Stimulated activated CD4-positive, alpha-beta T cell treated with anti-CD3 and anti-CD28 coated beads, Interleukin-4, amount 100 ng/mL, for 4 hours (primary cell): ENCODE measurements at regions not wholly inside any gene's neighbourhood (a gene's known extent, or its start where the extent isn't known, plus 50 kb on each side); places are given as distances from the start of the nearest gene placed in this dataset.

Source experiments
- DNase-seq, 2 experiments: peaks; one replicate each; pipeline ENCODE4 v3.0.0-alpha.2; 2020

GRCh38 chr3:195001961-195002861 lies 268.7 kb downstream of the XXYLT1 start:
- DNase-seq: no peak

DNA sequence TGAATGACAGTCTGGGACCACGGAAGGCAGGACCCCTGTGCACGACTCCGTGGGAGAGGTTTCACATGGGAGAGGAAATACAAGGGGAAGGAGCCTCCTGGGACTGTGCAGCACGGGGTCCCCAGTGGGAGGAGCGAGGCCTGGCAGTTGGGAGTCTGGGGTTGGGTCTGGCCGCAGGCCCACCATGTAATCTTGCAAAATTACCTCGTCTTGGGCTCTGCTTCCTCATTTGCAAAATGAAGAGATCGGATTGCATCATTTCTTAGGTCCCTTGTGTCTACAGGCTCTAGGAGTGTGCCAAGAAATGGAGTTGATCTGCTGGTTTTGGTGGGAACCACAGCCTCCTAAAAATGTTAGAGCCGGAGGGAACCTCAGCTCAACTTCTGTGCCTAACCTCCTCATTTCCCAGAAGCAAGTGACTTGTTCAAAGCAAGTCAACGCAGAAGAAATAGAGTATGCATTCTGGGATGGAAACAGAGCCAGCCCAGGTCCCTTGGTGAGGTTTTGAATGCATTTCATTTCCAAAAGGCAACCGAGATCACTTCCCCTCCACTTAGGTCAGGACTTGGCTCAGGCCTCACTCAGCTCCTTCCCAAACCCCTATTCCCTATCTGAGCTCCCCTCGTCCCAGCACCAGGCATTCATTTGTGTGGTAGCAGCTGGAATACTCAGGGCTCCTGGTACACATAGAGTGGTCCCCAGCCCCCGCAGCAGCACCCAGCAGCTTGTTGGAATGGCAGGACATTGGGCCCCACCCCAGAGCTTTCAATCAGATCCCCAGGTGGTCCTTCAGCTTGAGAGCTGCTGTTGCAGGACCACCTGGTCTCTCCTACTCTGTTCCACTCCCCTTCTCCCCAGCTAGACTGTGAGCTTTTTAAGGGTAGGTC lies 267.7 kb downstream of the XXYLT1 start:
- no peak for DNase-seq

- no peak for DNase-seq
These were observed 267.1 kb downstream of the XXYLT1 start for GRCh38 chr3:195003893-195004289.

DNA sequence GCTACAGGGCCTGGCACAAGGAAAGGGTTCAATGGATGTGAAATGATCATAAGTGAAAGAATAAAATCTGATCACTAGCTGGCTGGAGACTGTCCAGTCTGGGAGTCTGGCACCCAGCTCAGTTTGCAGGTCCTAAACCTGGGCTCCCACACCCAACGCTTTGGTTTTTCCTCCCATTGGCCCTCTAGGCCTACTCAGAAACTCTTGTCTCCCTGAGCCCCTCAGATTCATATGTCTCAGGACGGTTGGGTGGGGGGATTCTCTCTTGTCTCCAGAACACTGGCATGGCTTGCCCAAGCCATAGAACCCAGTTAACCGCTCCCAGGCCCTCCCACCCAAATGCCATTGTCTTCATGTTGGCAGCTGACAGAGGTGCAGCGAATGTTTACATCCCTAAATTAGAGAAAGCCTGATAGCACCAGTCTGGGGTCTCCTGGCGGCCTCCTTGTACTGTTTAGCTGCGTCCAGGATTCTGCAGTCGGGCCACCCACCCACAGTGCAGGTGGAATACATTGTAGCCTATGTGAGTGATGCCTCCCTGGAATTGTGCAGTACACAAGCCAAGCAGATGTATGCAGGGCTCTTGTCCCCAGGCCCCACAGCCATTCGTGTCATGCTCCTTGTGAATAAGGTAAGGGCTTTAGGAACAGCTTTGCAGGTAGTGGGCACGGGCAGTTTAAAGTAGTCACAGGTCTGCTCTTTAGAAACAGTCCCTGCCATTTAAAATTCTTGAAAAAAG lies 266.3 kb downstream of the XXYLT1 start:
- no peak for DNase-seq

GRCh38 chr3:195005251-195005620 lies 265.7 kb downstream of the XXYLT1 start:
- DNase-seq: no peak

- no peak for DNase-seq
These were observed 265.0 kb downstream of the XXYLT1 start for GRCh38 chr3:195005759-195006510.

DNA sequence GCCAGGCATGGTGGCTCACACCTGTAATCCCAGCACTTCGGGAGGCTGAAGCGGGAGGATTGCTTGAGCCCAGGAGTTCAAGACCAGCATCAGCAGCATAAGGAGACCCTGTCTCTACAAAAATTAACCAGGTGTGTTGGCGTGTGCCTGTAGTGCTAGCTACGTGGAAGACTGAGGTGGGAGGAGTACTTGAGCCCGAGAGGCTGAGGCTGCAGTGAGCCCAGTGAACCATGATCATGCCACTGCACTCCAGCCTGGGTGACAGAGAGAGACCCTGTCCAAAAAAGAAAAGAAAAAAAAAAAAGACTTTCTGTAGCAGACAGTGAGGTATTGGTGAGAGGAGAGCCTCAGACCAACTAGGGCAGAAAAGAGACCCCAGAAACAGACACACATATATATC lies 263.8 kb downstream of the XXYLT1 start:
- no peak for DNase-seq

DNA sequence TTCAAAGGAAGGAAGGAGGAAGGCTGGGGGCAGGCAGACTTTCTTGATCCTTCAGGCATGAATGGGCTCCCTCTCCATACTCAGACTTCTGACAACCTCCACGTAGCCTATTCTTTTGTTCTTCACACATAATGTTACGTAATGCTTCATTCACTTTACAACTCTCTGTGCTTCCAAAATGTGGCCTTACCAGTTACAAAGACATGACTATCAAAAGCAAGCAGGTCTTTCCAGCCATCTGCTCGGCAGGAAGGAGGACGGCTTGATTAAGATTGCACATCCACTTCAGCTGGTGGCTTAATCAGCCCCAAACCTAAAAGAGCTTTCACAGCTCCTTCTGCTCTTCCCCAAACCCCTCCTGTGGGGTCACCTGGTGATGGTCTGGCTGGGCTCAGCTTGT lies 263.2 kb downstream of the XXYLT1 start:
- DNase-seq: no peak

- no peak for DNase-seq
These were observed 262.1 kb downstream of the XXYLT1 start for GRCh38 chr3:195008816-195009215.

- DNase-seq: no peak
These were observed 261.3 kb downstream of the XXYLT1 start for GRCh38 chr3:195009616-195010015.

- no peak for DNase-seq
These were observed 260.3 kb downstream of the XXYLT1 start for GRCh38 chr3:195010551-195011100.

DNA sequence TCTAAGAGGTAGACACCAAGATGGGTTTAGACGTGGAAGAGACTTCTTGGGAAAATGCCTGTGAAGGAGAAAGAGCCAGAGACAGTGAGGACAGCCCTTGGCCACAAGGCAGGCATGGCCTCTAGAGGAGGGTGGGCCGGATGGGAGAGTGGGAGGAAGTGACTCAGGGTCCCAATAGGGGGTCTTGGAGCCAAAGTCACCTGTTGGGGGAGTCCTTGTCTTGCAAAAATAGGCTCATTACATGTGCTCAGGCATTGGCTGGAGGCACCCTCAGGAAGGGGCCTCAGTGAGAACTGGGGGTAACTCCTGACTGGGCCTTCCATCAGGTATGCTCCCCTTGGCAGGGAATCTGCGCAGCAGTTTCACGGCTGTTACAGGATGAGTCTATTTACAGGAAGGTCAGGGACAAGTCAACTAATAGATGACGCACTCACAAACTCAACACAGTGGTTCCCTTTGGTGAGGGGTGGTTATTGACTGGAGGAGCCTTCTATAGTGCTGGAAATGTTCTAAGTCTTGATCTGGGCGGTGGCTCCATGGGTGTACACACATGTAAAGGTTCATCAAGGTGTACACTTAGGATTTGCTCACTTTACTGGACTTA lies 259.6 kb downstream of the XXYLT1 start:
- no peak for DNase-seq

DNA sequence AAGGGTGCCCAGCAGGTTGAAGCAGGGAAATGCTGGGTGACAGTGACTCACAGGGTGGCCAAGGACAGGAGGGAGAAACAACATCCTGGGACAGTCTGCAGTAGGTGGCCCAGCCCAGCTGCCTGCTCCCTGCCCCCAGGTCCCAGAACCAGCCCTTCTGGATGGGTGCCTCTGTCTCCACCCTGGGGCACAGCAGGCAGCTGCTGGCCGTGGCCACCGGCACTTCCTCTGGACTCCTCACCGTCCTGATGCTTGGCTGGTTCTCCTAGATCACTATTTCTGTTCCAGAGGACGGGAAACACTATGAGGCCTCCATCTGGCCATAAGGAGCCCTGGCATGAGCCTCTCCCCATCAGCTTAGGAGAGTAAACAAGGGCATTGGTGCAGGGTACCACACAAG lies 258.9 kb downstream of the XXYLT1 start:
- no peak for DNase-seq

- DNase-seq: no peak
These were observed 258.4 kb downstream of the XXYLT1 start for GRCh38 chr3:195012571-195012970.

DNA sequence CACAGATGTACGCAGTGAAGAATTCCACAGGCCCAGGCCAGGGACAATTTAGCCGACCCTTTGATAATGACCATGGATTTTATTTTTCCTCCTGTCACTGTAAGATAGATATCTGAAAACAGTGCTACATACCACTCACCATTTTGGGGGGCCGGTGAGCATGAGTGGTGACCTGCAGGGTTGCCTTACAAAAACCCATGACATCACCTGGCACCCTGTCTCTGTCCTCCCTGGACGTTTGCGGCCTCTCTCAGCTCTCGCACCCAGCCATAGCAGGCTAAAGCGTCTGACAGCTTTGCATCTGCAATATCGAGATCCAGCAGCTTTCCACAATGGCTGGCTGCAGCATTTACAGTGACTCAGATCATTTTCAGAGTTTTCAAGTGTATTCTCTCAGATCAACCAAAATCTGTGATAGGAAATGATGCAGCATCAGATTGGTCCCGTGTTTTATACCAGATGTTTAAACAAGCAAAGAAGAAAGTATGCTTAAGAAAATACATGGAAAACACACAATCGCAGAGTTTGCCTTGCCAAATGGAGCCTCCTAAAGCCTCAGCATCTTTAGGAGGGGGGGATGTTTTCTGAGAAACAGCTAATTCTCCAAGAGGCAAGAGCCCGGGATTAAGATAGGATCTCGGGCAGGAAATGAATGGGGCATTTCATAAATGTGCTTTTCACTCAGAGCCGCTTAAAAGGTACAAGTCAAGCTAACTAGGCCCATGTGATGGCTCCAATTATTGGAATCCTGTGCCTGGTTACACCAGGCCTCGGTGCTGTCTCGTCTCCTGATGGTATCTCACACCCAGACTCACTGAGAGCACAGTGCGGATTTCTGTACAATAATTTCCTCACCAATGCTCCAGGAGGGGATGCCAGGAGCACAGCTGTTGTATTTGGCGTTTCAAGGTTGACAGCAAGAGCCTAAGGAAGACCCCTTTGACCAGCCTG lies 257.3 kb downstream of the XXYLT1 start:
- DNase-seq: no peak

GRCh38 chr3:195015021-195015420 lies 255.9 kb downstream of the XXYLT1 start:
- no peak for DNase-seq

- no peak for DNase-seq
These were observed 253.8 kb downstream of the XXYLT1 start for GRCh38 chr3:195017151-195017550.
